SU-DHL-6 (cell line): ENCODE measurements at regions not wholly inside any gene's neighbourhood (a gene's known extent, or its start where the extent isn't known, plus 50 kb on each side); places are given as distances from the start of the nearest gene placed in this dataset.

Source experiments
- CTCF ChIP-seq: fragments of 200-600 bp; sonication (generic); IDR thresholded peaks from one replicate; pipeline ENCODE4 v1.5.1; 2017; ENCODE audit warnings: antibody characterized with exemption, mild to moderate bottlenecking, low read length, moderate library complexity; ENCODE audit not compliant: insufficient read depth, poor library complexity, severe bottlenecking
- EZH2phosphoT487 ChIP-seq: fragments of 200-600 bp; sonication (generic), shearing (Covaris generic); conservative IDR thresholded peaks from 2 replicates; pipeline ENCODE4 v1.6.1; 2018; ENCODE audit warnings: mild to moderate bottlenecking, antibody characterized with exemption, low read length, moderate library complexity, mixed read lengths

GRCh38 chr14:58793131-58793740 lies 155.5 kb downstream of the DACT1 start:
- TF ChIP-seq CTCF (no peak), EZH2phosphoT487 (no peak)
